Lower leg skin (tissue), 3 donors: ENCODE measurements at regions not wholly inside any gene's neighbourhood (a gene's known extent, or its start where the extent isn't known, plus 50 kb on each side); places are given as distances from the start of the nearest gene placed in this dataset.

Experiments used
- CTCF ChIP-seq, 3 donors: fragments of 450-650 bp; IDR thresholded peaks; one replicate each; pipeline ENCODE4 v1.5.1; 2016; ENCODE audit warnings: antibody characterized with exemption in 3 of 3, mild to moderate bottlenecking in 3 of 3, moderate library complexity in 2 of 3
- POLR2A ChIP-seq, 2 donors: fragments of 450-650 bp; IDR thresholded peaks; one replicate each; pipeline ENCODE4 v1.6.1; 2016 to 2017; ENCODE audit warnings: antibody characterized with exemption in 2 of 2, mild to moderate bottlenecking in 1 of 2, moderate library complexity in 1 of 2

GRCh38 chr13:80528733-80529132, 187.8 kb upstream of the SPRY2 start:
- TF ChIP-seq CTCF (IDR thresholded peaks at IDR 0.05): no peak
- no peak for TF ChIP-seq POLR2A (IDR thresholded peaks at IDR 0.05)
